ENCODE measurements at regions not wholly inside any gene's neighbourhood (a gene's known extent, or its start where the extent isn't known, plus 50 kb on each side); places are given as distances from the start of the nearest gene placed in this dataset.
A peak's percentile ranks its signal among the peaks of the same experiment; 100 is the strongest.
"Not testable (repeated sequence)": the region's sequence is repeated elsewhere in the genome, so short reads cannot be mapped to it uniquely, and the experiment has no call there.

DNA sequence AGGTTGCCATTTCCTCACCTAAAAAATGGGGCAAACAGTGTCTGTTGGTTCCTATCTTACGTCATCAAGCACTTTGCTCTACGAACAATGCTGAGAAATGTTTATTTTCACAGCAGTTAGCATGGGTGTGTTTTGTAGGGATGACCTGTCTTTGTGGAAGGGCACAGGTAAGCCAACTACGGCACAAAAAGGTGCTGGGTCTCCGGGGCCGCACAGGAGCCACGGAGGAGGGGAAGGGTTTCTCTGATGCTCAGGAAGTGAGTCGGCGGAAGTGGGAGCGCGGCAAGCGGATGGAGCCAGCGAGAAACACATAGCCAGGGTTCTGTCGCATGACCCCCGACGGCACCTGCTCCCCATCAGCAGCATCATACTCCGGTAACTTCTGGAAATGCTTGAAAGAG is 65.6 kb upstream of the TCL1B start:
- H3K36me3 ChIP-seq, result no peaks in the 10 kb centered on the region
- intact Hi-C loops (cut with DNase I), result no loop called here
- H3K4me3 ChIP-seq, result no peak overlapping the region
- DNase-seq (no peak), ATAC-seq (no peak)
- TF ChIP-seq, protein P1, sequence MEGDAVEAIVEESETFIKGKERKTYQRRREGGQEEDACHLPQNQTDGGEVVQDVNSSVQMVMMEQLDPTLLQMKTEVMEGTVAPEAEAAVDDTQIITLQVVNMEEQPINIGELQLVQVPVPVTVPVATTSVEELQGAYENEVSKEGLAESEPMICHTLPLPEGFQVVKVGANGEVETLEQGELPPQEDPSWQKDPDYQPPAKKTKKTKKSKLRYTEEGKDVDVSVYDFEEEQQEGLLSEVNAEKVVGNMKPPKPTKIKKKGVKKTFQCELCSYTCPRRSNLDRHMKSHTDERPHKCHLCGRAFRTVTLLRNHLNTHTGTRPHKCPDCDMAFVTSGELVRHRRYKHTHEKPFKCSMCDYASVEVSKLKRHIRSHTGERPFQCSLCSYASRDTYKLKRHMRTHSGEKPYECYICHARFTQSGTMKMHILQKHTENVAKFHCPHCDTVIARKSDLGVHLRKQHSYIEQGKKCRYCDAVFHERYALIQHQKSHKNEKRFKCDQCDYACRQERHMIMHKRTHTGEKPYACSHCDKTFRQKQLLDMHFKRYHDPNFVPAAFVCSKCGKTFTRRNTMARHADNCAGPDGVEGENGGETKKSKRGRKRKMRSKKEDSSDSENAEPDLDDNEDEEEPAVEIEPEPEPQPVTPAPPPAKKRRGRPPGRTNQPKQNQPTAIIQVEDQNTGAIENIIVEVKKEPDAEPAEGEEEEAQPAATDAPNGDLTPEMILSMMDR (IDR thresholded peaks at IDR 0.05), result no peak
- H3K9me3 ChIP-seq, result no peaks in the 10 kb centered on the region
- H3K27me3 ChIP-seq, result peaks cover 0 to 19% of the 10 kb centered on the region in 2 donors
- H3K4me1 ChIP-seq, result no peaks in the 10 kb centered on the region
- H3K27ac ChIP-seq, result no peak overlapping the region

- intact Hi-C loops (cut with DNase I), result no loop called here
- H3K27me3 ChIP-seq, result peaks cover 0 to 19% of the 10 kb centered on the region in 2 donors
- no peak overlapping the region for H3K27ac ChIP-seq
- ATAC-seq, result no peak
- DNase-seq, result peak in 1 of 4 donors; percentile 3
- H3K4me1 ChIP-seq, result no peaks in the 10 kb centered on the region
- TF ChIP-seq, protein P1 (IDR thresholded peaks at IDR 0.05), result no peak
- H3K36me3 ChIP-seq, result no peaks in the 10 kb centered on the region
- no peaks in the 10 kb centered on the region for H3K9me3 ChIP-seq
- H3K4me3 ChIP-seq, result no peak overlapping the region
Measured at GRCh38 chr14:95623195-95623594, 63.0 kb upstream of the TCL1B start.

- DNase-seq; ATAC-seq; H3K4me1 ChIP-seq; H3K27ac ChIP-seq; intact Hi-C loops (cut with DNase I); H3K36me3 ChIP-seq; H3K4me3 ChIP-seq; H3K9me3 ChIP-seq: not testable (repeated sequence)
- peaks cover 0 to 12% of the 10 kb centered on the region in 2 donors for H3K27me3 ChIP-seq
Measured at GRCh38 chr14:95625710-95626109, 60.5 kb upstream of the TCL1B start.

DNA sequence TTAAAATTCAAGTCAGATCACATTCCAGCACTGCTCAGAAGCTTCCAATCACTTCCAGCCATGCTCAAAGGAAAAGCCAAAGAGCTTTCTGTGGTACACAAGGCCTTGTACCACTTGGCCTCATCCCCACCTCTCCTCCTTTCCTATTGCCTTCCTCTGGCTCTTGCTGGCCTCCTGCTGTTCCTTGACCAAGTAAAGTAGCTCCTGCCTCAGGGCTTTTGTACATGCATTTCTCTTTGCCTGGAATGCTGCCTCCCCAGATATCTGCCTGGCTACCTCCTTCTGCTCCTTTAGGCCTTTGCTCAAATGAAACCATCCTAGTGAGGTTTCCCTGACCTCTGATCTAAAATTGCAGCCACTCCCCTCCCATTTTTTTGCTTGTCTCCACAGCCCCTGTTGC is 51.2 kb upstream of the TCL1B start:
- no peak overlapping the region for H3K4me3 ChIP-seq
- ATAC-seq (no peak), DNase-seq (no peak)
- H3K27ac ChIP-seq, result no peak overlapping the region
- H3K4me1 ChIP-seq, result no peaks in the 10 kb centered on the region
- peaks cover 0 to 5% of the 10 kb centered on the region in 2 donors for H3K9me3 ChIP-seq
- intact Hi-C loops (cut with DNase I), result no loop called here
- peaks cover 0 to 12% of the 10 kb centered on the region in 2 donors for H3K27me3 ChIP-seq
- TF ChIP-seq, protein P1 (IDR thresholded peaks at IDR 0.05), result no peak
- no peaks in the 10 kb centered on the region for H3K36me3 ChIP-seq
